Naive thymus-derived CD4-positive, alpha-beta T cell (primary cell): ENCODE measurements at regions not wholly inside any gene's neighbourhood (a gene's known extent, or its start where the extent isn't known, plus 50 kb on each side); places are given as distances from the start of the nearest gene placed in this dataset.

Experiments
- ATAC-seq: fragments of 150-1000 bp; cut with Tn5 transposase; 2 replicates; pipeline ENCODE4 v1.10.0; 2021; ENCODE audit warnings: mild to moderate bottlenecking, moderate library complexity
- CTCF ChIA-PET: fragments of 350-600 bp; sonication (Branson Sonifier 250); formaldehyde crosslinking; loops from one replicate; lab custom pipeline; 2021; ENCODE audit warnings: antibody characterized with exemption; lab: Charles Lee
- POLR2A ChIA-PET: fragments of 350-600 bp; sonication (Branson Sonifier 250); formaldehyde crosslinking; loops from one replicate; lab custom pipeline; 2021; ENCODE audit warnings: antibody characterized with exemption, inconsistent platforms; lab: Charles Lee
- DNase-seq, 9 donors: peaks; one replicate each; pipeline versions ENCODE4 v3.0.0 to v3.0.0-alpha.2; 2020 to 2022; ENCODE audit warnings: mixed read lengths in 1 of 9
- H3K27ac ChIP-seq: one replicate; pipeline ENCODE4 v1.7.0; 2013; ENCODE audit warnings: mild to moderate bottlenecking, low read depth, low read length, moderate library complexity
- H3K27me3 ChIP-seq, 2 donors: one replicate each; pipeline ENCODE4 v1.7.0; 2013; ENCODE audit warnings: low read length in 2 of 2, mild to moderate bottlenecking in 2 of 2, moderate library complexity in 2 of 2; ENCODE audit not compliant: control insufficient read depth in 2 of 2, insufficient read depth in 2 of 2
- H3K36me3 ChIP-seq, 3 experiments: 1 replicate in 2 of 3; 2 replicates in 1 of 3; pipeline ENCODE4 v1.7.0; 2013; ENCODE audit warnings: low read length in 3 of 3, mild to moderate bottlenecking in 3 of 3, moderate library complexity in 1 of 3; ENCODE audit not compliant: insufficient read depth in 3 of 3, control insufficient read depth in 2 of 3
- H3K4me1 ChIP-seq, 2 donors: one replicate each; pipeline ENCODE4 v1.7.0; 2013; ENCODE audit warnings: low read length in 2 of 2, mild to moderate bottlenecking in 2 of 2, moderate library complexity in 1 of 2; ENCODE audit not compliant: control insufficient read depth in 2 of 2, insufficient read depth in 2 of 2
- H3K4me3 ChIP-seq: 2 replicates; pipeline ENCODE4 v1.7.0; 2013; ENCODE audit warnings: mild to moderate bottlenecking, low read length
- H3K9me3 ChIP-seq, 3 experiments: 1 replicate in 2 of 3; 2 replicates in 1 of 3; pipeline ENCODE4 v1.7.0; 2013; ENCODE audit warnings: low read length in 3 of 3; ENCODE audit not compliant: control insufficient read depth in 2 of 3
- H3K27ac Mint-ChIP-seq, 9 donors: one replicate each; pipeline ENCODE4 v1.8.0; 2020 to 2022; ENCODE audit warnings: mixed read lengths in 9 of 9, mild to moderate bottlenecking in 8 of 9, moderate library complexity in 5 of 9, inconsistent platforms in 2 of 9
- H3K27me3 Mint-ChIP-seq, 5 donors: one replicate each; pipeline ENCODE4 v1.8.0; 2021 to 2022; ENCODE audit warnings: mixed read lengths in 5 of 5, mild to moderate bottlenecking in 1 of 5
- H3K36me3 Mint-ChIP-seq, 5 donors: one replicate each; pipeline ENCODE4 v1.8.0; 2020 to 2022; ENCODE audit warnings: mixed read lengths in 5 of 5, mild to moderate bottlenecking in 3 of 5, inconsistent platforms in 1 of 5
- H3K4me1 Mint-ChIP-seq, 7 donors: one replicate each; pipeline ENCODE4 v1.8.0; 2020 to 2022; ENCODE audit warnings: mixed read lengths in 7 of 7, mild to moderate bottlenecking in 3 of 7, inconsistent platforms in 1 of 7
- H3K4me3 Mint-ChIP-seq, 10 donors: one replicate each; pipeline ENCODE4 v1.8.0; 2020 to 2022; ENCODE audit warnings: mild to moderate bottlenecking in 10 of 10, mixed read lengths in 10 of 10, moderate library complexity in 6 of 10, inconsistent platforms in 2 of 10
- H3K9me3 Mint-ChIP-seq, 11 donors: one replicate each; pipeline ENCODE4 v1.8.0; 2020 to 2022; ENCODE audit warnings: mixed read lengths in 11 of 11, mild to moderate bottlenecking in 4 of 11, inconsistent platforms in 1 of 11, moderate library complexity in 1 of 11
- intact Hi-C, 2 donors: fragments of 100-400 bp; cut with micrococcal nuclease; formaldehyde crosslinking; loops; one replicate each; pipeline ENCODE4 v1.15.1; 2023

DNA sequence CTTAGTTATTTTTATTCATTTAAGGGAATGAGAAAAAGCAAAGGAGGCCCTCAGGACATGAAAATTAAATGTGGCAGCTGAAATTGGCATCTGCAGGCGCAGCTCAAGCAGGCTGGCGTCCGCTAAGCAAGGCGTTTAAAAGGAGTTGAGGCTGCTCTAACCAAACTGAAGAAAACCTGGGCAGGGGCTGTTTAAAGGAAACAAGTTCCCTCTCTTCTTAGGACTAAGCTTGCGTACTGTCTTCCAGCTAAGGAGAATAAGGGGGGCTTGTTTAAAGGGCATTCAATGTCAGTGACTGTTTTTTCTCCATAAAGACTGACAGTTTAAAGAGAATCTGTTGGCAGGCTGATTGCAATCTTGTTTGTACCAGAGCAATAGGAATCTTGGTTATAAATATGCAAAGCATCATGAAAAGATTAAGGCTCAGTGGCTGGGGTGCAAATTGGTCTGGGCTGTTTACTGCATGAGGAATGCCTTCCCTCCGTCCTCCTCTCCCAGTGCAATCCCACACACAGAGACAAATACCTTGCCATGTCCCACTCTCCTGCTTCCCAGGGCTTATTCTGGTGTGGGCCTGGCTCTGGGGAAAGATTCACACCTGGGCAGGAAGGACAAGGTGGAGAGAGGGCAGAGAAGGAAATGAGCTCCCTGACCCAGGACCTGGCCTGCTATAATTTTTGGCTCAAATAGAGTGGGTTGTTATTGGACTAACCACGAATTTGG is 85.9 kb upstream of the LIFR start:
- no peak for ATAC-seq
- Histone ChIP-seq H3K4me1 (no peaks in the 10 kb centered on the region), H3K9me3 (no peaks in the 10 kb centered on the region), H3K27me3 (no peaks in the 10 kb centered on the region), H3K36me3 (no peaks in the 10 kb centered on the region), H3K27ac (no peak overlapping the region), H3K4me3 (no peak overlapping the region)
- Mint-ChIP-seq H3K4me3 (no peak overlapping the region), H3K4me1 (peaks cover 0 to 3% (median 0%) of the 10 kb centered on the region in 7 donors), H3K36me3 (no peaks in the 10 kb centered on the region), H3K27ac (no peak overlapping the region), H3K9me3 (peaks cover 0 to 14% (median 5%) of the 10 kb centered on the region in 11 donors), H3K27me3 (peaks cover 0 to 30% (median 21%) of the 10 kb centered on the region in 5 donors)
- intact Hi-C loops, result no loop called here
- POLR2A ChIA-PET, result no interaction called here
- DNase-seq, result no peak
- CTCF ChIA-PET, result no interaction called here

DNA sequence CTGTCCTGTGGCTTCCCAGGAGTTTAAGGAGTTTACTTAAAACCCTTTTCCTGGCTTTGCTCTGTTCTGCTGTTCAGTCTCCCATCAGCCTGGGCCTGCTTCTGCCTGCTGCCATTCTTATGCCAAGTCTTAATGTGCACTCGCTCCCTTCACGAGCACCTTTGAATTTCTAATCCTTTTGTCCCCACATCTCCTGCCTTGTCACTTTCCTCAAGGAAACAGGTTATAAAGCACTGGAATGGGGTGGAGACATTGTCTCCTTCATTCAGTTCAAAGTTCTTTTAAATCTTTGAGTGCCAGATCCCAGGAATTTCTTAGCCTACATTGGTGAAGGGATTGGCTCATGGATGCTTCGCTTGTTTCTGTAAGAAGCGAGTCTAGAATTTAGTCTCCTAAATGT is 87.2 kb upstream of the LIFR start:
- Histone ChIP-seq H3K4me3 (no peak overlapping the region), H3K4me1 (no peaks in the 10 kb centered on the region), H3K27me3 (no peaks in the 10 kb centered on the region), H3K36me3 (no peaks in the 10 kb centered on the region), H3K9me3 (no peaks in the 10 kb centered on the region), H3K27ac (no peak overlapping the region)
- no peaks in the 10 kb centered on the region for H3K36me3 Mint-ChIP-seq
- no peak overlapping the region for H3K4me3 Mint-ChIP-seq
- peaks cover 0 to 14% (median 4%) of the 10 kb centered on the region in 11 donors for H3K9me3 Mint-ChIP-seq
- intact Hi-C loops, result no loop called here
- no peak for ATAC-seq
- peaks cover 0 to 3% (median 0%) of the 10 kb centered on the region in 7 donors for H3K4me1 Mint-ChIP-seq
- POLR2A ChIA-PET, result no interaction called here
- CTCF ChIA-PET, result no interaction called here
- no peak for DNase-seq
- no peak overlapping the region for H3K27ac Mint-ChIP-seq
- H3K27me3 Mint-ChIP-seq, result peaks cover 0 to 23% (median 12%) of the 10 kb centered on the region in 5 donors

DNA sequence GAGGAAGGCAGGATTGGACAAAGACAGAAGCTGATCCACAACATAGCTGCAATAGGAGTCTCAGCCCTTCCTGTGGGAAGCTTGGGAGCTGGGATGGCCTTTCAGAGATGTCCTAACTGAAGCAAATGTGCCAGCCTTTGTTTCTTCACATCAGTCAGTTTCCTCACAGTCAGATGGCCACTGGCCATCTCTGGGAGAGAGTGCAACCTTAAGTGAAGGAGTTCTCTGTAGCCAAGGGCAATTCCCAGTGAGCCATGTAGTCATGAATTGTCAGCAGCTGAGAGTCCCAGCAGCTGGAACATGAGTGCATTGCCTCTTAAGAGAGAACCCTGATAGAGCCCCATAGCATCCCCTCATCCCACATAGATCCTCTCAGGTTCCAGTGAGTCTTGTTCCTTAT is 89.1 kb upstream of the LIFR start:
- H3K36me3 Mint-ChIP-seq, result no peaks in the 10 kb centered on the region
- H3K27me3 Mint-ChIP-seq, result peaks cover 3 to 38% (median 14%) of the 10 kb centered on the region in 5 donors
- Histone ChIP-seq H3K36me3 (no peaks in the 10 kb centered on the region), H3K27me3 (no peaks in the 10 kb centered on the region), H3K4me3 (no peak overlapping the region), H3K27ac (no peak overlapping the region), H3K9me3 (no peaks in the 10 kb centered on the region), H3K4me1 (no peaks in the 10 kb centered on the region)
- DNase-seq, result no peak
- peaks cover 5 to 13% (median 6%) of the 10 kb centered on the region in 7 donors for H3K4me1 Mint-ChIP-seq
- peaks cover 0 to 14% (median 4%) of the 10 kb centered on the region in 11 donors for H3K9me3 Mint-ChIP-seq
- H3K4me3 Mint-ChIP-seq, result no peak overlapping the region
- ATAC-seq, result no peak
- POLR2A ChIA-PET, result no interaction called here
- CTCF ChIA-PET, result no interaction called here
- H3K27ac Mint-ChIP-seq, result no peak overlapping the region
- intact Hi-C loops, result no loop called here

DNA sequence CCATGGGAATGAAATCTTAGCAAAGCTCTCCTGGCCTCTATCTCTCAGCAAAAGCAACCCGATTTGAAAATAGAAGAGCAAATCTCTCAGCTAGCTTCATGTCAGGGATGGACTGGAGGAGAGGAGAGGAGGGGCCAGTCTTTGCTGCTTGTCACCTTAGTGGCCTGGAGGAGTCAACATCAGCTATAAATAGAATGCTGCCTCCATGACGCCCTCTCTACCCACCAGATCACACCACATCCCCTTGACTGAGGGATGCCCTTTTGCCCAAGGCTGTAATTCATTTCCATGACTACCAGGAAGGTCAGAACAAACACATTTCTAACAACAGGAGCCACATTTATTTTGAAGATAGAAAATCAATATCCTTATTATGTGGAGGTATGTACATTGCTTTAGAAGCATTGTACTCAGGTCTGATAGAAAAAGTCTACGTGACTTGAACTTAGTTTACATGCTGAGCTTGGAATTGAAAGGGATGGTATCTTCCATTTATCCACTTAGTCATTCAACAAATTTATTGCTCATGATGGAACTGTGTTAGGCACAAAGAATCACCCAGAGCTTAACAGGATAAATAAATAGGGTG is 92.4 kb upstream of the LIFR start:
- H3K36me3 ChIP-seq, result no peaks in the 10 kb centered on the region
- H3K4me1 ChIP-seq, result no peaks in the 10 kb centered on the region
- H3K27me3 Mint-ChIP-seq, result peaks cover 5 to 28% (median 9%) of the 10 kb centered on the region in 5 donors
- ChIA-PET POLR2A (no interaction called here), CTCF (no interaction called here)
- peak overlapping the region in 1 of 10 donors; percentile 80 for H3K4me3 Mint-ChIP-seq
- no peak overlapping the region for H3K27ac ChIP-seq
- no peak overlapping the region for H3K27ac Mint-ChIP-seq
- DNase-seq (no peak), ATAC-seq (no peak)
- no peaks in the 10 kb centered on the region for H3K36me3 Mint-ChIP-seq
- H3K4me3 ChIP-seq, result no peak overlapping the region
- peaks cover 6 to 18% (median 10%) of the 10 kb centered on the region in 7 donors for H3K4me1 Mint-ChIP-seq
- H3K9me3 Mint-ChIP-seq, result peaks cover 0 to 14% (median 4%) of the 10 kb centered on the region in 11 donors
- no peaks in the 10 kb centered on the region for H3K9me3 ChIP-seq
- intact Hi-C loops, result no loop called here
- H3K27me3 ChIP-seq, result no peaks in the 10 kb centered on the region

DNA sequence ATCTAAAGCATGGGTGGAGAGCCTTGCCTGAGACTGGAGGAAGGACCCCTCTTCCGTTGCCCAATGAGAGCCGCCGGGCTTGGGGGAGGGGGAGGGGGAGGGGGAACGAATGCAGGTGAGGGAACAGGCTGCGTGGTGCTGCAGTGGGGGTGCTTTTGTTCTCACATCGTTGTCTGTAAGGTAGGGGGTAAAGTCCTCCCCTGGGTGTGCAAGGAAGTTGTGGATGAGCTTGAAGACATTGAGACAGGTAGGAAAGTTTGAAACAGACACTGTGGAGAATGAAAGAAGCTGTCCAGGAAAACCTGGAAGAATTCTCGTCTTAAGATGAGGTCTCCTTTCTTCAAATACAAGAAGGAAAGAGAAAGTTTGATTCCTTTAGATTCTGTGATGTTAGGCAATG is 94.1 kb upstream of the LIFR start:
- Mint-ChIP-seq H3K36me3 (no peaks in the 10 kb centered on the region), H3K4me1 (peaks cover 6 to 18% (median 10%) of the 10 kb centered on the region in 7 donors), H3K27ac (peak overlapping the region in 1 of 9 donors; percentile 32), H3K9me3 (peaks cover 0 to 3% (median 0%) of the 10 kb centered on the region in 11 donors), H3K27me3 (peaks cover 6 to 36% (median 16%) of the 10 kb centered on the region in 5 donors), H3K4me3 (peak overlapping the region; percentile 12 to 82 (median 58))
- Histone ChIP-seq H3K36me3 (no peaks in the 10 kb centered on the region), H3K27me3 (no peaks in the 10 kb centered on the region), H3K4me3 (no peak overlapping the region), H3K27ac (no peak overlapping the region), H3K9me3 (no peaks in the 10 kb centered on the region), H3K4me1 (no peaks in the 10 kb centered on the region)
- intact Hi-C loops, result no loop called here
- ChIA-PET POLR2A (no interaction called here), CTCF (no interaction called here)
- DNase-seq (no peak), ATAC-seq (no peak)

DNA sequence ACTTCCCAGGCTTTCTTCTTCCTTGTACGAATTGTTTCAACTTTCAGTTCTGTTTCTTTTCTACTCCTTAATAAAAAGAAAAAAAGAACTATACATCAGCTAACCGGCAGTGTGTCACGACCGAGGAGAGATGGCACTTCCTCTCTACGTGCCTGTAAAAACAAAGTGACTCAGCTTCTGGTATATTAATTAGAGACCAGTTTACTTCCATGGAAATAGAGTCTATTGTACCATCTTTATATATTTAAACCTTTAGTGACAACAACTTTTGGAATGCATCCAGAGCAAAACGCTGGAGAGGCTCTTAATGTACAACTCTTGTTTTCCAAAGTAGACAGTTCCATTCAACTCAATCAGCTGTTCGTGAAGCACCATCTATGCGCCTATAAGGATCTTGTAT is 94.5 kb upstream of the LIFR start:
- H3K4me1 Mint-ChIP-seq, result peaks cover 6 to 18% (median 10%) of the 10 kb centered on the region in 7 donors
- H3K27me3 Mint-ChIP-seq, result peaks cover 6 to 36% (median 18%) of the 10 kb centered on the region in 5 donors
- Histone ChIP-seq H3K4me1 (no peaks in the 10 kb centered on the region), H3K9me3 (no peaks in the 10 kb centered on the region), H3K4me3 (no peak overlapping the region), H3K27me3 (no peaks in the 10 kb centered on the region), H3K27ac (no peak overlapping the region), H3K36me3 (no peaks in the 10 kb centered on the region)
- peaks cover 0 to 3% (median 0%) of the 10 kb centered on the region in 11 donors for H3K9me3 Mint-ChIP-seq
- no peaks in the 10 kb centered on the region for H3K36me3 Mint-ChIP-seq
- intact Hi-C loops, result no loop called here
- peak overlapping the region in 1 of 9 donors; percentile 9 for H3K27ac Mint-ChIP-seq
- CTCF ChIA-PET, result no interaction called here
- peak overlapping the region in 8 of 10 donors; percentile 12 to 82 (median 59) for H3K4me3 Mint-ChIP-seq
- DNase-seq (no peak), ATAC-seq (no peak)
- POLR2A ChIA-PET, result no interaction called here
